ACHN (cell line): ENCODE measurements at regions not wholly inside any gene's neighbourhood (a gene's known extent, or its start where the extent isn't known, plus 50 kb on each side); places are given as distances from the start of the nearest gene placed in this dataset.
A peak's percentile ranks its signal among the peaks of the same experiment; 100 is the strongest.

Experiments
- DNase-seq: peaks from one replicate; pipeline ENCODE4 v3.0.0-alpha.2; 2015
- in situ Hi-C: cut with HindIII; loops from 2 replicates; pipeline ENCODE4 v1.10.0; 2017; ENCODE audit warnings: low sequenced_read_pairs, low pct_ligation_motif_present, low pct_unique_long_range_greater_than_20kb

DNA sequence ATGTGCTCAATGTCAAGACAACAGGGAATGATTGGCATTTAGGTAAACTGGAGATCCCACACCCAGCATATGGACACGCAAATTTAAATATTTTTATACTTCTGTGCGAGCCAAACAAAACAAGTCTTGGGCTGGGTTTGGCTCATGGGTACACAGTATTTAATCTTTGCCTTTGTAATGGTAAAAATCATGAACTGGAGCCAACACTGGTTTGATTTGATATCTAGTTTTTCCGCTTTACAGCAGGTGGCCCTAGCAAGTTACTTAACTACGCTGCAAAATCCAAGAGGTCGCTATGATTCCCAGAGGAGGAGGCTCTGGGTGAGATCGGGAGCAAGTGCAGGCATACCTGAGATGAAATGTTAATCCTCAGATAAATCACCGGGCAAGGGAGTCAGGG, 207.9 kb upstream of the SATB1 start:
- no peak for DNase-seq
- in situ Hi-C loops: no loop called here

GRCh38 chr3:18630295-18630694, 205.2 kb upstream of the SATB1 start:
- in situ Hi-C loops: no loop called here
- no peak for DNase-seq

GRCh38 chr3:18625085-18625484, 199.9 kb upstream of the SATB1 start:
- in situ Hi-C loops: no loop called here
- DNase-seq: no peak

DNA sequence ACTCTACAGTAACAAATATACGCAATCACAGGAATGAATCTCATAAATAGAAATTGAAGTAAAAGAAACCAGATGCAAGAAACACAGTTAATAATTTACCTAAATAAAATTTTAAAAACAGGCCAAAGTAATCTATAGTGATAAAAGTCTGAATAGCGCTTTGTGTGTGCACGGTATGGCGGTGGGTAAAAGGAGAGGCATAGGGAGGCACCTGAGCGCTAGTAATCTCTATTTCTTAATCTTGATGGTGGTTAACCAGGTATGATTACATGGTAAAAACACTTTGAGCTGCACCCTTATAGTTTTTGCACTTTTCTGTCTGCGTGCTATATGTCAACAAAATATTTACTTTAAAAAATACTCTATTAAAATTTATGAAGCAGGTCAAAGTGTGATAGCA, 198.1 kb upstream of the SATB1 start:
- DNase-seq: no peak
- in situ Hi-C loops: no loop called here

DNA sequence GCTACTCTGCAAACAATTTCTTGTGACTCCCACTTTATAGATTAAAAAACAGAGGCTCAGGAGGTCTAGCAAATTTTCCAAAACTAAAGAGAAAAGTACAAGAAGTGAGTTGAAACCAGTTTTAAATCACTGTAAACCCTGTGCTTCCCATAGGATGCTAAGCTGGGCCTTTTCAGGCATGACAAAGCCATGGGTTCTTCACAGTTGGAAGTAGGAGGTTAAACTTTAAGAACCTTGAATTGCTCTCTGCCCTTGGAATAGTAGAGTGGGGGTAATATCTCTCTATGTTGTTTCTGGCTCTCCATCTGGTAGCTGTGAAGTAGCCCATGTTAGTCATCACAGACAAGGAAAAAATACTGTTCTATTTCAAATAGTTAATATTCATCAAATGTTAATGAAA, 193.6 kb upstream of the SATB1 start:
- in situ Hi-C loops: no loop called here
- DNase-seq: no peak

- in situ Hi-C loops: no loop called here
- no peak for DNase-seq
Measured at GRCh38 chr3:18611991-18612390, 186.9 kb upstream of the SATB1 start.

GRCh38 chr3:18609187-18609586, 184.0 kb upstream of the SATB1 start:
- in situ Hi-C loops: no loop called here
- no peak for DNase-seq

GRCh38 chr3:18597919-18598318, 172.8 kb upstream of the SATB1 start:
- no peak for DNase-seq
- in situ Hi-C loops: no loop called here

DNA sequence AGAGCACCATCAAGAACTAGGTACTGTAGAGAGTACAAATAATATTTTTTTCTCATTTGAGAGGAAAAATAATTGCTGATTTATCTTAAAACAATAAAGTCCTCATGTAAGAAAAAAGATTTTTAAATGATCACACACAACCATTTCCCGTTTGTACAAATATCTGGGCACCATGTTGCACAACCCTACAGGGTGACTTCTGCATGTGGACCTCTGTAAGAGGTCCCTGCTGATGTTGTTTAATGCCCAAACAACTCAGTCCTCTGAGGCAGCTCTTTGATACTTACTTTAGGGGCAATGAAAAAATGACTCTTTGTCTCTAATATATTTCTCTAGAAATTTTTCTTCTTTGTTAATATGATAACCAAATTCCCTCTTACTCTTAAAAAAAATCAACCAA, 168.1 kb upstream of the SATB1 start:
- in situ Hi-C loops: no loop called here
- no peak for DNase-seq

DNA sequence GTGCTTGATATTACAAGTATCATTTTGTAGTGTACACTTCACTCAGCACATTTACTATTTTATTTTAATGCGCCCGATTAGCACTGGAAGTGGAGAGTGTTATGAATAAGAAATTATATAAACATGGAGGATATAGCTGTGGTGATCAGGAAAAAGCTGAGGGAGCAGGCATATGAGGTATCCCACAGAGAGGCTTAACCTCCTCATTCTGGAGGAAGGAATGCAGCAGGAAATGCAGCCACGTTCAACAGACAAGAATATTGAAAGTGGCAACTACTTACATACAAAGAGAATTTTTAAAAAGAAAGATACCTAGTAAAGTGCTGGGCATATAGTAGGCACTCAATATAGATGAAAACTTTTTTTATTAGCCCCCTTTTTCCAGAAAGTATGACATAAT, 166.0 kb upstream of the SATB1 start:
- in situ Hi-C loops: no loop called here
- DNase-seq: no peak

- DNase-seq: no peak
- in situ Hi-C loops: no loop called here
Measured at GRCh38 chr3:18586076-18586475, 160.9 kb upstream of the SATB1 start.

DNA sequence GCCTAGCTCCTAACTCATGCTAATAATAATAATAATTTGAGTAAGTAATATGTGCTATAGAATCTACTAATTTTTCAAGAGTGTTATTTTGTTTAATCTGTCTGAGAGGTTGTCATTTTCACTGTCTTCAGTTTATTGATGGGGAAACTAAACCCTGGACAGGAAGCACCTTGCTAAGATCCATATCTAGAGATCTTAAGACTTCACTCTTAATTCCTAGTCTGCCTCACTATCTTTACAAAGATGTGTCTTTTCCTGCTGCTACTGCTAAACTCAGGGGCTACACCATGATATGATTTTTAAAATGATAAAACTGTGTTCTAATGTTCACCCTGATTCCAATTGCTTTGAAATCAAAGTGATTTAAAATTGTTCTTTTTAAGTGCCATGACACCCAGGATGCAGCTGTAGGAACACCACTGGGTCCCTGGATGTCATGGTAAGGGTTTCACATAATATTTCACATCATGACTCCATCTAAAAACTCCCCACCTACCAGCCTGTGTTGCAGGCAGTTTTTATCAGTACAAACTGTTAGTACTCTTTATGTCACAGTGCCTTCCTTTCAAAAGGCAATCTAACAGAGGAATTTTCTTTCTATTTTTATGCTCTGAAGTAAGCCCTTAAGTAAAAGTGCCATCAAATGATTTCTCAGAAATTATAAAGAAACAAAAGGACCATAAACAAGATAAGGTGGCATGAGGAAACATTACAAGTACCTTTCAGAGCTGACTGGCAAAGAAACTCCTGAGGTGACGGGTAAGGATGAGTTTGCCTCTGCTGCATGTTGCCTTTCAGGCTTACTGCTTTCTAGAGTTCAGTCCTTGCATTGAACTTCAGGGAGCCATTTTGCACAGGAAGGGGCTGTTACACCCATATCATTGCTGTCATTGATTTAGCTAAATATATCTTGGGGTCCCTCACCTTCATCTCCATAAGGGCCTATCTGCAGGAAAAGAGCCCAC, 160.1 kb upstream of the SATB1 start:
- DNase-seq: no peak
- in situ Hi-C loops: no loop called here

- DNase-seq: no peak
- in situ Hi-C loops: no loop called here
Measured at GRCh38 chr3:18580268-18580667, 155.1 kb upstream of the SATB1 start.

DNA sequence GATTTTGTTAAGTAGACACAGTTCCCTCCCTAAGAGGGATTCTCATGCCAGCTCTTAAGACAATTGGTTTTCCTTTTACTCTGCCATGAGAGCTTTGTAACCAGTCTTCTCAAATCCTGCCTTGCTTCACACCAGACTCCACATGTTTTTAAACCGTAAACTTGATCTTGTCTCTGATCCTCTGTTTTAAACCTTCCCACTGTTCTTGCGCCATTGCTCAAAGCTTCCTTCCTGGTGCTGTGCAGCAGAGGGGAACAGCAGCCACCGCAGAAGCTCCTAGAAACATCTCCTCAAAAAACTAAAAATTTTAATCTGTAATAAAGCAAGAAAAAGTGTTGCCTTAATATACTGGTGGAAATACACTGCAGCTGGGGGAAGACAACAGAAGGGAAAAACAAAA, 154.5 kb upstream of the SATB1 start:
- no peak for DNase-seq
- in situ Hi-C loops: no loop called here

DNA sequence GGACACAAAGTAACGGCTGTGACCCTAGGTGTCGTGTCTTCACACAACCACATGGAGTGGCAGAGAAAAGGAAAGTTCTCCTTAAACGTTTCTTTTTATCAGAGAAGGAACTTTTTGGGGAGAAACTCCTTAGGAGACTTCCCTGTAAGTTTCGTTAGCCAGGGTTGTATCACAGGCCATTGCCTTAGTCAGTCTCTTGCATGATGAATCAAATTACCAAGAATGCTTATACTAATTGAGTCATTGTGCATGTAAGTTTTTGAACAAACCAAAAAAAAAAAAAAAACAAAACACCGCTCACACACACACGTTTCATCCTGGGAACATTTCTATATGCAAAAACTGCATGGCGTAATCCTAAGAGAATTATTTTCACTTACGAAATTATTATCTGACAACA, 150.4 kb upstream of the SATB1 start:
- no peak for DNase-seq
- in situ Hi-C loops: no loop called here

GRCh38 chr3:18572809-18573208, 147.7 kb upstream of the SATB1 start:
- no peak for DNase-seq
- in situ Hi-C loops: no loop called here

- in situ Hi-C loops: no loop called here
- DNase-seq: no peak
Measured at GRCh38 chr3:18567293-18567692, 142.2 kb upstream of the SATB1 start.

- DNase-seq: no peak
- in situ Hi-C loops: no loop called here
Measured at GRCh38 chr3:18562364-18563154, 137.4 kb upstream of the SATB1 start.

GRCh38 chr3:18559331-18559842, 134.2 kb upstream of the SATB1 start:
- DNase-seq: peak; percentile 35
- in situ Hi-C loops: no loop called here

DNA sequence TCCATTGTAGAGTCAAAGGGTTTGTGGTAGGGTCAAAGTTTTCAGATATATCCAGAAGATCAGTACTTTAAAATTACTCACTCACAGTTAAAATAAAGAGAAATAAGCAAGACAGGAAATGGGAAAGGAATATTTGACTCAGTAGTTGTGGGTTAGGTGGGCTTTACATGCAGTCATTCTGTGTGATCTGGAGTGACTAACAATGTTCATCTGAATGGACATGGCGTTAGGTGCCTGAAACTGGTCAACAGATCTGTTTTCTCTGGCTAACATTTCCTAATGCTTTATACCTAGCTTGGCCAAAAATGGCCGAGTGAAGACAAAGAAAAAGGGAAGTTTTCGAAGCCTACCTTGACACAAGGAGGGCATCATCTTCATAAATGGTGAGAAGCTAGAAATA, 133.4 kb upstream of the SATB1 start:
- in situ Hi-C loops: no loop called here
- no peak for DNase-seq
